Middle frontal gyrus (tissue), 1 donor: ENCODE measurements at regions not wholly inside any gene's neighbourhood (a gene's known extent, or its start where the extent isn't known, plus 50 kb on each side); places are given as distances from the start of the nearest gene placed in this dataset.

ENCODE experiments used
- DNase-seq: peaks from one replicate; pipeline ENCODE4 v3.0.0-alpha.2; 2015; ENCODE audit warnings: low spot score; ENCODE audit errors: extremely low spot score

GRCh38 chr4:159723341-159724048 lies 620.6 kb downstream of the RAPGEF2 start:
- DNase-seq = no peak

- no peak for DNase-seq
Measured at GRCh38 chr4:159725571-159725970, 622.7 kb downstream of the RAPGEF2 start.

GRCh38 chr4:159735281-159736207 lies 632.7 kb downstream of the RAPGEF2 start:
- no peak for DNase-seq

- DNase-seq = no peak
Measured at GRCh38 chr4:159736411-159736810, 633.5 kb downstream of the RAPGEF2 start.

- no peak for DNase-seq
Measured at GRCh38 chr4:159743971-159744370, 641.1 kb downstream of the RAPGEF2 start.

GRCh38 chr4:159747983-159748382 lies 645.1 kb downstream of the RAPGEF2 start:
- no peak for DNase-seq

GRCh38 chr4:159748834-159749444 lies 646.1 kb downstream of the RAPGEF2 start:
- no peak for DNase-seq

- no peak for DNase-seq
Measured at GRCh38 chr4:159757499-159757898, 654.6 kb downstream of the RAPGEF2 start.

- no peak for DNase-seq
Measured at GRCh38 chr4:159758061-159758460, 655.2 kb downstream of the RAPGEF2 start.

GRCh38 chr4:159762672-159763071 lies 659.8 kb downstream of the RAPGEF2 start:
- no peak for DNase-seq

- DNase-seq = no peak
Measured at GRCh38 chr4:159764343-159764952, 661.6 kb downstream of the RAPGEF2 start.

GRCh38 chr4:159765382-159765781 lies 662.5 kb downstream of the RAPGEF2 start:
- no peak for DNase-seq

- no peak for DNase-seq
Measured at GRCh38 chr4:159766241-159766640, 663.4 kb downstream of the RAPGEF2 start.

GRCh38 chr4:159767406-159767805 lies 664.5 kb downstream of the RAPGEF2 start:
- DNase-seq = no peak

GRCh38 chr4:159768016-159768415 lies 665.1 kb downstream of the RAPGEF2 start:
- DNase-seq = no peak

GRCh38 chr4:159770401-159770800 lies 667.5 kb downstream of the RAPGEF2 start:
- DNase-seq = no peak

- DNase-seq = no peak
Measured at GRCh38 chr4:159770969-159771368, 668.1 kb downstream of the RAPGEF2 start.

GRCh38 chr4:159776961-159777360 lies 674.1 kb downstream of the RAPGEF2 start:
- no peak for DNase-seq

GRCh38 chr4:159777689-159778088 lies 674.8 kb downstream of the RAPGEF2 start:
- no peak for DNase-seq

- DNase-seq = no peak
Measured at GRCh38 chr4:159778298-159778697, 675.4 kb downstream of the RAPGEF2 start.

- DNase-seq = no peak
Measured at GRCh38 chr4:159779716-159780115, 676.8 kb downstream of the RAPGEF2 start.
